ENCODE measurements at regions not wholly inside any gene's neighbourhood (a gene's known extent, or its start where the extent isn't known, plus 50 kb on each side); places are given as distances from the start of the nearest gene placed in this dataset.
"Not testable (repeated sequence)": the region's sequence is repeated elsewhere in the genome, so short reads cannot be mapped to it uniquely, and the experiment has no call there.

DNA sequence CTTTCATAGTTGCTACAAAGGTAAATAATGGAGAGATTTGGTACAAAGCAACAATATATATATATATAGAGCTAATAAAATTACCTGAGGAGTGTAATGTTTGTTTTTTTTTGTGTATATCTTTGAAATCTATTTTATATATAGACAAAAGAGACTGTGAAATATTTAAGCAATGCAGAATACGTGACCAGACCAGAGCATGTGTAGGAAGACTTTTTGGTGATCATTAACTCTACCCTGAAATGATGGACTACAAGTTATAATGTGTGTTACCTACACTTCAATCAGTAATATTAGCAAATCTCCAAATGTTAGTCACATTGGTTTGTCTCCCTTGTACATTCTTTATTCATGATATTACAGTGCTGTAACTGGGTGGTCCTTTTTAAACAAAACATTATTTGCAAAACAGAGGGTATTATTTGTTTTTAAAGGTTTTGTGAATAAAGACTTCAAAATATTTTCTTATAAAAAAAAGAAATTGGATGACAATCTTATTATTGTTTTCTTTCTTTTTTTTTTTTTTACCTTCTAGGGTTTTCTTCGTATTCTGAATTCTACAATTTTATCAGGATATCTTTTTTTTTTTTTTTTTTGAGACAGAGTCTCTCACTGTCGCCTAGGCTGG is 64.5 kb upstream of the RDX start:
- H3K4me1 Mint-ChIP-seq; H3K4me3 ChIP-seq (ENCODE audit: low read length in 2 of 2); H3K27me3 Mint-ChIP-seq; H3K9me3 ChIP-seq (ENCODE audit: control insufficient read depth in 1 of 2, low read length in 2 of 2); H3K4me3 Mint-ChIP-seq; H3K36me3 Mint-ChIP-seq; H3K9me3 Mint-ChIP-seq; intact Hi-C loops (cut with micrococcal nuclease); H3K36me3 ChIP-seq (ENCODE audit: insufficient read depth, low read length); H3K4me1 ChIP-seq (ENCODE audit: insufficient read depth, low read length); DNase-seq; H3K27me3 ChIP-seq (ENCODE audit: insufficient read depth, low read length); POLR2A ChIA-PET (ENCODE audit: partially characterized antibody); H3K27ac ChIP-seq (ENCODE audit: low read depth, low read length); H3K27ac Mint-ChIP-seq: not testable (repeated sequence)
- CTCF ChIA-PET (ENCODE audit: partially characterized antibody), result interaction anchor here (0.9 kb wide), 1 partner anchor 72 kb away, joined by 3 read pairs; no protein-coding TSS in a partner anchor

DNA sequence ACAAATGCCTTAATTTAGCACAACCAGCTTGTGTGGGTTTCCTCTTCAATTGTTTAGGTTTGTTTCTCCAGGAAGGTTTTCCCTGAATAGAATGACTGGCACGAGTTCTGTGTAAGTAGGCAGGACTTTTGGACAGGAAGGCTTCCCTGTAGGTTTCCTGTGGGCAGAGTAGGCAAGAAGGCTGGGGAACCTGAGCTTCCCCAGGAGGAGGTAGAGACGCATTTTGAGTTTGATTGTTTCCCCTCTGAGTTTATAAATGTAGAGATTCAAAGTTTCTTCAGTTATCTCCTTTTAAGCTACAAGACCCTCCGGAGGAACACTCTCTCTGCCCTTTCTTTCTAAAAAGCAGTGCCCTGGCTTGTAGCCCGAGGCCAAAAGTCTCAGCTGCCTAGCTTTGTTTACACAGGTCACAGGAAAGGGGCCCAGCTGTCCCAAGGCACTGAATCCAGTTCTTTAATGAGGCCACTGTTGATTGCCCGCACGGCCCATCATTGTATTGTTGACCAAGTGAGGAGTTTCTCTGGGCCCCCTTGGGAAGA is 66.6 kb upstream of the RDX start:
- intact Hi-C loops (cut with micrococcal nuclease), result no loop called here
- no peaks in the 10 kb centered on the region for H3K27me3 Mint-ChIP-seq
- ChIA-PET CTCF (ENCODE audit: partially characterized antibody) (interaction anchor here (1.0 to 3.2 kb wide), 2 partner anchors 14 to 162 kb away, joined by 3 to 18 read pairs; no protein-coding TSS in a partner anchor), POLR2A (ENCODE audit: partially characterized antibody) (no interaction called here)
- H3K27ac Mint-ChIP-seq, result peak overlapping the region in 1 of 7 donors; percentile 13
- H3K27ac ChIP-seq (ENCODE audit: low read depth, low read length), result no peak overlapping the region
- H3K4me3 Mint-ChIP-seq, result peak overlapping the region in 1 of 8 donors; percentile 56
- no peaks in the 10 kb centered on the region for H3K4me1 ChIP-seq (ENCODE audit: insufficient read depth, low read length)
- no peaks in the 10 kb centered on the region for H3K9me3 ChIP-seq (ENCODE audit: control insufficient read depth in 1 of 2, low read length in 2 of 2)
- no peak for DNase-seq
- no peaks in the 10 kb centered on the region for H3K4me1 Mint-ChIP-seq
- H3K27me3 ChIP-seq (ENCODE audit: insufficient read depth, low read length), result no peaks in the 10 kb centered on the region
- H3K4me3 ChIP-seq (ENCODE audit: low read length in 2 of 2), result no peak overlapping the region
- no peaks in the 10 kb centered on the region for H3K36me3 Mint-ChIP-seq
- H3K9me3 Mint-ChIP-seq, result no peaks in the 10 kb centered on the region
- H3K36me3 ChIP-seq (ENCODE audit: insufficient read depth, low read length), result no peaks in the 10 kb centered on the region

DNA sequence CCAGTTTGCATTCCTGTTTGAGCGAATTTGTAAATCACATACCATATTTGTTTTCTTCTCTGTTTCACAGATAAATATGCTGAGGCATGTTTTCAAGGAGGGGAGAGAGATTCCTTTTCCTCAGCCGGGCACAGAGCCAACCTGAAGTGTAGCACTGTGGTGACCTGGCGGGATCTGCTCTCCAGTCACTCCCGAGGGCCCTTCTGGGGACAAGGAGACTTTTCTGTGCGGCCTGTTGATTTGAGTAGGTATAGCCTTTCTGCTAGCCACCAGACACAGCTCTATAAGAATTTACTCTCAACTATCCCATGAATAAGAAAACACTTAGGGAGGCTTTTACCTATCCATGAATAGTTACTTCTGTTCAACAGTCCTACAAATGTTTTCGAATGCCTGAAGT is 63.5 kb upstream of the FDX1 start:
- no peaks in the 10 kb centered on the region for H3K9me3 Mint-ChIP-seq
- Histone ChIP-seq H3K4me3 (ENCODE audit: low read length in 2 of 2) (no peak overlapping the region), H3K27me3 (ENCODE audit: insufficient read depth, low read length) (no peaks in the 10 kb centered on the region), H3K36me3 (ENCODE audit: insufficient read depth, low read length) (no peaks in the 10 kb centered on the region), H3K4me1 (ENCODE audit: insufficient read depth, low read length) (no peaks in the 10 kb centered on the region), H3K27ac (ENCODE audit: low read depth, low read length) (no peak overlapping the region), H3K9me3 (ENCODE audit: control insufficient read depth in 1 of 2, low read length in 2 of 2) (no peaks in the 10 kb centered on the region)
- no peaks in the 10 kb centered on the region for H3K4me1 Mint-ChIP-seq
- DNase-seq, result no peak
- no peaks in the 10 kb centered on the region for H3K27me3 Mint-ChIP-seq
- ChIA-PET POLR2A (ENCODE audit: partially characterized antibody) (no interaction called here), CTCF (ENCODE audit: partially characterized antibody) (interaction anchor here (0.9 to 4.8 kb wide), 6 partner anchors 17 to 164 kb away, joined by 3 to 147 read pairs (median 4); partner anchors contain the start of gene FDX1)
- no peak overlapping the region for H3K27ac Mint-ChIP-seq
- intact Hi-C loops (cut with micrococcal nuclease), result no loop called here
- no peaks in the 10 kb centered on the region for H3K36me3 Mint-ChIP-seq
- no peak overlapping the region for H3K4me3 Mint-ChIP-seq

DNA sequence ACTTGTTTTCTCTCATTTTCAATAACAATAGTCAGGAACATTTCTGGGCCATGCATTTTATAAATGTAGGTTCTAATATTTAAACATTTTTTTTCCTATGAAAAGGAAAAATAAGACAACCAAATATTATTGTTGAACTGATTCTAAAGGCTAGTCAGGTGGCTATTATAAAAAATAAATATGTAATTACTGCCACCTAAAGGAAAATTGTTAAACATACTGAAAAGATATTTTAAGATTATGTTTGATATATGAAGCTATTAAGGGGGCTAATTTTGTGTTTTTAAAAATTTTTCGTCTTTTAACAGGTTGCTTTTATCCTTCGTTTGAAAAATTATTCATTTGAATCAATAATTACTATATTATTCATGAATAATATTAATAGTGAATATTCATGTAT is 62.2 kb upstream of the FDX1 start:
- intact Hi-C loops (cut with micrococcal nuclease), result loop anchor here (1.0 kb wide), 1 partner anchor 166 kb away; no protein-coding TSS in a partner anchor
- Mint-ChIP-seq H3K27ac (no peak overlapping the region), H3K4me3 (no peak overlapping the region), H3K9me3 (no peaks in the 10 kb centered on the region), H3K4me1 (no peaks in the 10 kb centered on the region), H3K36me3 (no peaks in the 10 kb centered on the region), H3K27me3 (no peaks in the 10 kb centered on the region)
- Histone ChIP-seq H3K27ac (ENCODE audit: low read depth, low read length) (no peak overlapping the region), H3K4me3 (ENCODE audit: low read length in 2 of 2) (no peak overlapping the region), H3K4me1 (ENCODE audit: insufficient read depth, low read length) (no peaks in the 10 kb centered on the region), H3K9me3 (ENCODE audit: control insufficient read depth in 1 of 2, low read length in 2 of 2) (no peaks in the 10 kb centered on the region), H3K27me3 (ENCODE audit: insufficient read depth, low read length) (no peaks in the 10 kb centered on the region), H3K36me3 (ENCODE audit: insufficient read depth, low read length) (no peaks in the 10 kb centered on the region)
- ChIA-PET CTCF (ENCODE audit: partially characterized antibody) (interaction anchor here (1.0 to 4.8 kb wide), 16 partner anchors 10 to 194 kb away, joined by 3 to 147 read pairs (median 4); partner anchors contain the start of gene FDX1), POLR2A (ENCODE audit: partially characterized antibody) (interaction anchor here (0.5 to 1.5 kb wide), 2 partner anchors 151 to 166 kb away, joined by 3 to 4 read pairs; no protein-coding TSS in a partner anchor)
- DNase-seq, result peak in 1 of 5 donors; percentile 17

DNA sequence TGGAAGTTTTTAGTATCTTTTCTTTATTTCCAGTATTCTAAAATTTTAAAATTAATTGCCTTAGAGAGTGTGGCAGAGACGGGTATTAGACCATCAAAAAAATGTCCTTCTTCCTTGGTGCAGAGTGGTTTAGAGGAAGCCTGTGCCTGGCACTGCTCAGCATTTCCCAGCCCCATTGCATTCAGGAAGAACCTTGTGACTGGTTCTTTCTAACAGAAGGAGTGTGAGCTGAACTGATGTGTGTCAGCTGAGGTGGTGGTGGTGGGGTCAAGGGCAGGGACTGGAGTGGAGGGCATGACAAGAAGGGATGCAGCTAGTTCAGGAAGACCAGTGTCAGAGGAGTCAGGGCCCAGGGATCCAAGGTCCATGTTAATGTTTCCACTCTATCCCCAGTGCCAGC is 58.7 kb upstream of the FDX1 start:
- CTCF ChIA-PET (ENCODE audit: partially characterized antibody), result interaction anchor here (0.9 to 3.6 kb wide), 2 partner anchors 64 to 170 kb away, joined by 3 to 13 read pairs; no protein-coding TSS in a partner anchor
- peaks cover 0 to 2% (median 0%) of the 10 kb centered on the region in 4 donors for H3K4me1 Mint-ChIP-seq
- H3K27ac ChIP-seq (ENCODE audit: low read depth, low read length), result no peak overlapping the region
- no peaks in the 10 kb centered on the region for H3K36me3 Mint-ChIP-seq
- H3K27me3 ChIP-seq (ENCODE audit: insufficient read depth, low read length), result no peaks in the 10 kb centered on the region
- H3K27ac Mint-ChIP-seq, result no peak overlapping the region
- POLR2A ChIA-PET (ENCODE audit: partially characterized antibody), result no interaction called here
- no peaks in the 10 kb centered on the region for H3K27me3 Mint-ChIP-seq
- no peak overlapping the region for H3K4me3 ChIP-seq (ENCODE audit: low read length in 2 of 2)
- H3K4me1 ChIP-seq (ENCODE audit: insufficient read depth, low read length), result no peaks in the 10 kb centered on the region
- no peaks in the 10 kb centered on the region for H3K9me3 Mint-ChIP-seq
- no peaks in the 10 kb centered on the region for H3K36me3 ChIP-seq (ENCODE audit: insufficient read depth, low read length)
- H3K9me3 ChIP-seq (ENCODE audit: control insufficient read depth in 1 of 2, low read length in 2 of 2), result no peaks in the 10 kb centered on the region
- no peak overlapping the region for H3K4me3 Mint-ChIP-seq
- DNase-seq, result no peak
- intact Hi-C loops (cut with micrococcal nuclease), result no loop called here

DNA sequence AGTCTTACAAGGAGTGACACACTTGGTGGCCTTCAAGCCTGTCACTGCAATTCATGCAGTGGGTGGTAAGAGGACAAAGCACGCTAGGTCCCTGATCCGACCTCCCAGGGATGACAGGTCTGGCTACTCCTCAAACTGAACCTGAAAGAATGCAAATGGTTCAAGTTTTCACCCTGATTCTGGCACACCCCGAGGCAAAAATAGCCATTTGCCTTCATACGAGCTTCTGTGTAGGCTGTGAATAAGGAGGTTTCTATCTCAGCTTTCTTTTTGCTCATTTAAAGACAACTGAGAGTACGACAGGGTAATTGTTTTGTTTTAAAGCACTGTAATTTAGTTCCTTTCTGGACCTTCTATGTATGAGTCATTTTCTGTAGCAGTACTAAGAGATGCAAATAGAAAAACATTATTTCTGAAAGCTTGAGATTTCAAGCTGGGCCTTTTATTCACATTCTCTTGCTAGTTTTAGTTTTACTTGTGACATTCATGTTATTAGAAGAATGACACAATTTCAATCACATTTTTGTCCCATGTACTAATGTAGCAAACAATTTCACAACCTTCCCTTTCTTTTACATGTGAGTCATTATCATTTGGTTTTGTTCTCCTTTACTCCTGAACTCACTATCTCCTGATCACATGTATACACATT is 56.6 kb upstream of the FDX1 start:
- peaks cover 0 to 6% (median 5%) of the 10 kb centered on the region in 4 donors for H3K4me1 Mint-ChIP-seq
- no peak overlapping the region for H3K4me3 Mint-ChIP-seq
- Histone ChIP-seq H3K4me3 (ENCODE audit: low read length in 2 of 2) (no peak overlapping the region), H3K27ac (ENCODE audit: low read depth, low read length) (no peak overlapping the region), H3K9me3 (ENCODE audit: control insufficient read depth in 1 of 2, low read length in 2 of 2) (no peaks in the 10 kb centered on the region), H3K27me3 (ENCODE audit: insufficient read depth, low read length) (no peaks in the 10 kb centered on the region), H3K36me3 (ENCODE audit: insufficient read depth, low read length) (no peaks in the 10 kb centered on the region), H3K4me1 (ENCODE audit: insufficient read depth, low read length) (no peaks in the 10 kb centered on the region)
- no peaks in the 10 kb centered on the region for H3K36me3 Mint-ChIP-seq
- no peaks in the 10 kb centered on the region for H3K9me3 Mint-ChIP-seq
- DNase-seq, result no peak
- ChIA-PET CTCF (ENCODE audit: partially characterized antibody) (interaction anchor here (1.1 to 4.5 kb wide), 3 partner anchors 61 to 172 kb away, joined by 3 to 24 read pairs (median 13); no protein-coding TSS in a partner anchor), POLR2A (ENCODE audit: partially characterized antibody) (interaction anchor here (1.1 kb wide), 1 partner anchor 62 kb away, joined by 5 read pairs; no protein-coding TSS in a partner anchor)
- intact Hi-C loops (cut with micrococcal nuclease), result no loop called here
- H3K27me3 Mint-ChIP-seq, result no peaks in the 10 kb centered on the region
- H3K27ac Mint-ChIP-seq, result peak overlapping the region in 1 of 7 donors; percentile 0

DNA sequence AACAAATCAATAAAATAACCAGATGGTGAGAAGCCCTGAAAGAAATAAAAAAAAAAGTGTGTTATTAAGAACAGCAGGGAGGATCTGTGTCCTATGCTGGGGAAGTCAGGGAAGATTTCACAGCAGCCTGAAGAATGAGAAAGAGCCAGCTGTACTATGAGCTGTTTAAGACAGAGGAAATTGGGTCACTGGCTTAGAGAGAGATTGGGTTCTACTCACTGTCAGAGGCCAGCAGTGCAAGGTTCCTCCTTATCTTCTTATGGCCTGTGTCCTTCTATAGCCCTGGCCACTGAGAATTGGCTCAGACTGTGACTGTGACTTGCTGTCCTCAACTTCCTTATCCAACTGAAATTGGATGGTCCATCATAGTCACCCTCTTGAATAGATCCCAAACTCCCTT is 54.8 kb upstream of the FDX1 start:
- no peaks in the 10 kb centered on the region for H3K36me3 Mint-ChIP-seq
- Histone ChIP-seq H3K4me3 (ENCODE audit: low read length in 2 of 2) (no peak overlapping the region), H3K27ac (ENCODE audit: low read depth, low read length) (no peak overlapping the region), H3K9me3 (ENCODE audit: control insufficient read depth in 1 of 2, low read length in 2 of 2) (no peaks in the 10 kb centered on the region), H3K4me1 (ENCODE audit: insufficient read depth, low read length) (peaks cover 4% of the 10 kb centered on the region), H3K27me3 (ENCODE audit: insufficient read depth, low read length) (no peaks in the 10 kb centered on the region), H3K36me3 (ENCODE audit: insufficient read depth, low read length) (no peaks in the 10 kb centered on the region)
- peaks cover 0 to 6% (median 5%) of the 10 kb centered on the region in 4 donors for H3K4me1 Mint-ChIP-seq
- H3K9me3 Mint-ChIP-seq, result no peaks in the 10 kb centered on the region
- POLR2A ChIA-PET (ENCODE audit: partially characterized antibody), result no interaction called here
- CTCF ChIA-PET (ENCODE audit: partially characterized antibody), result interaction anchor here (1.1 to 4.5 kb wide), 7 partner anchors 19 to 202 kb away, joined by 3 to 24 read pairs (median 5); no protein-coding TSS in a partner anchor
- intact Hi-C loops (cut with micrococcal nuclease), result loop anchor here (5.0 kb wide), 2 partner anchors 428 to 857 kb away; no protein-coding TSS in a partner anchor
- no peak for DNase-seq
- no peak overlapping the region for H3K4me3 Mint-ChIP-seq
- H3K27ac Mint-ChIP-seq, result peak overlapping the region in 1 of 7 donors; percentile 54
- H3K27me3 Mint-ChIP-seq, result no peaks in the 10 kb centered on the region
